Activated T-cell treated with anti-CD3 and anti-CD28 coated beads, Interleukin-2, amount 50 U/mL, for 4 hours (primary cell): ENCODE measurements at regions not wholly inside any gene's neighbourhood (a gene's known extent, or its start where the extent isn't known, plus 50 kb on each side); places are given as distances from the start of the nearest gene placed in this dataset.
"Not testable (repeated sequence)": the region's sequence is repeated elsewhere in the genome, so short reads cannot be mapped to it uniquely, and the experiment has no call there.

Source experiments
- ATAC-seq, 2 donors: fragments of 200-7000 bp; cut with Tn5 transposase; one replicate each; pipeline ENCODE4 v1.10.0; 2021
- DNase-seq: peaks from one replicate; pipeline ENCODE4 v3.0.0-alpha.2; 2020
- H3K27me3 Mint-ChIP-seq: one replicate; pipeline ENCODE4 v1.8.0; 2021; ENCODE audit warnings: low read depth, mixed read lengths
- H3K36me3 Mint-ChIP-seq: one replicate; pipeline ENCODE4 v1.8.0; 2022; ENCODE audit warnings: mixed read lengths; ENCODE audit not compliant: insufficient read depth
- H3K4me1 Mint-ChIP-seq: one replicate; pipeline ENCODE4 v1.8.0; 2021; ENCODE audit warnings: low read depth, mixed read lengths
- H3K4me3 Mint-ChIP-seq: one replicate; pipeline ENCODE4 v1.8.0; 2021; ENCODE audit warnings: mild to moderate bottlenecking, moderate library complexity, mixed read lengths
- H3K9me3 Mint-ChIP-seq: one replicate; pipeline ENCODE4 v1.8.0; 2021; ENCODE audit warnings: mixed read lengths

DNA sequence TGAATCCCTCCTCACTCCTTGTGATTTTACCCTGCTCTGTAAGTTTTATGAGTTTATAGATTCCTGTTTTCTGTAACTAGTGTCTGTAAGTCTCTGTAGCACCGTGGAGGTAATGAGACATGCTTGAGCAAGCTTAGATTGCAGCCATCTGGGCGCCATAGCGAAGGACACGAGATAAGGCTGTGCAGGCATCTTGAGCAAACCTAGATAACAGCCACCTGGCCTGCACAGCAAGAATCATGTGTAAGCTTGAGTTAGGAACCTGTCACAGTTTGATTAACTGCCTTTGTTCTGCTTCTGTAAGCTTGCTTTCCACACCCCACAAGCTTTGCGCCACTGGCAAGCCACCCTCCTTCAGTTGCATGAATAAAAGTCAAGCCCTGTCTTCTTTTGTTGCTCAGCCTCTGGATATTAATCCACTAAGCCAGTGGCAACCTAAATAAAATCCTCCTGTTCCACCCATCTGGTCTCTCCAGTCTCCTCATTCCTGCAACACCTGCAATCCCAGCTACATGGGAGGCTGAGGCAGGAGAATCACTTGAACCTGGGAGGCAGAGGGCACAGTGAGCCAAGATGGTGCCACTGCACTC lies 270.6 kb upstream of the RGPD4 start:
- Mint-ChIP-seq H3K27me3 (no peaks in the 10 kb centered on the region), H3K4me3 (no peak overlapping the region), H3K9me3 (peaks cover 12% of the 10 kb centered on the region), H3K4me1 (no peaks in the 10 kb centered on the region), H3K36me3 (no peaks in the 10 kb centered on the region)
- no peak for ATAC-seq
- no peak for DNase-seq

DNA sequence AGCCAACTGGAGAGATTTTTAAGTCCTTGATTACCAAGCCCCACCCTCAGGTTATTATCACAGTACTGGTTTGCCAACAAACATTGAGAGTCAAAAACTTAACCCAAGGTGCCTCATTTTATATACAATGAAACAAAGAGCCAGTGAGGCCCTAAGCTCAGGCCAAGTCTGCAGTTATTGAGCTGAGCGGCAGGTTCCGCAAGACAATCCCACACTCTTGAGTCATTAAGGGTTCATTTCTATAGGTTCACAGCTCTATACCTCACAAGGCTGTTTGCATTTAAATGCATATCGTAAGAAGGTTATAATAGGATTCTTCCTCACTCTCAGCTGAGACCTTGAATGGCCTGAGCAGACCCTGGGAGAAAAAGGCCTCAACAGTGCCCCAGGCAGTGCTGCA lies 268.4 kb upstream of the RGPD4 start:
- Mint-ChIP-seq H3K27me3 (no peaks in the 10 kb centered on the region), H3K4me1 (no peaks in the 10 kb centered on the region), H3K4me3 (no peak overlapping the region), H3K9me3 (peaks cover 12% of the 10 kb centered on the region), H3K36me3 (no peaks in the 10 kb centered on the region)
- ATAC-seq: no peak
- DNase-seq: no peak

DNA sequence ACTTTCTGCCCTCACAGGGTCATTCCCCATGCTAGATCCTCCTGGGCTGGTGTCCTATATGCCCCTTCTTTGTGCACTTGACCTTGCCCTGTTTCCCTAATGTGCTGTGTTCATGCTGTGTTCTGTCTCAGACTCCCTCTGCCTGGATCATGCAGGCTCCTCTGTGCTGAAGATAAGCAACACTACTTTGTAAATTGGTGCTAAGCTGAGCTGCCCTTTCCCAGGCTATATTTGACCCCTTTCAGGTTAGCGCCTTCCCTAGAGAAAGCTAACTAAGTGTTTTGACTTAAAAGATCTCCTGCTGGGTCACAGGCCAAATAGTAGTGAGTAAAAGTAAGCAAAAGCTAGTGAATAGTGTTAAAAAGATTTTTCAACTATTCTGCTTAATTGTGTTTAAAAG lies 257.2 kb upstream of the RGPD4 start:
- Mint-ChIP-seq H3K4me3 (no peak overlapping the region), H3K9me3 (peaks cover 5% of the 10 kb centered on the region), H3K27me3 (no peaks in the 10 kb centered on the region), H3K36me3 (no peaks in the 10 kb centered on the region), H3K4me1 (no peaks in the 10 kb centered on the region)
- DNase-seq: no peak
- ATAC-seq: no peak

DNA sequence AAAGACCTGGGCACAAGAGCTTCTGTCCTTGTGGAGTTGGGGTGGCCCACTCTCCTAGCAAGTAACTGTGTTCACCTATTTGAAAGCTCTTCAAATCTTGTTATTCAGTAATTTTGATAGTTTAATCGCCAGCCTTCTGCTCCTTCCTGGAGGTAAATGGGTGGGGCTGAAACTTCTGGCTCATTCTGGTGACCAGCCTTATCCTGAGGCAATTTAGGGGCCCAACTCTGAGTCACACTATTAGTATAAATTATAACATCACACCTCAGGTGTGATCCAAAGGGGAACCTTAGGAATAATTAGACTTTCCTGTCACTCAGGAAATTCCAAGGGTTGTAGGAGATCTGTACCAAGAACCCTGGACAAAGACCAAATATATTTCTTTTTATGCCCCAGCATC lies 255.8 kb upstream of the RGPD4 start:
- Mint-ChIP-seq H3K36me3 (no peaks in the 10 kb centered on the region), H3K9me3 (peaks cover 5% of the 10 kb centered on the region), H3K4me1 (no peaks in the 10 kb centered on the region), H3K4me3 (no peak overlapping the region), H3K27me3 (no peaks in the 10 kb centered on the region)
- DNase-seq (no peak), ATAC-seq (no peak)

DNA sequence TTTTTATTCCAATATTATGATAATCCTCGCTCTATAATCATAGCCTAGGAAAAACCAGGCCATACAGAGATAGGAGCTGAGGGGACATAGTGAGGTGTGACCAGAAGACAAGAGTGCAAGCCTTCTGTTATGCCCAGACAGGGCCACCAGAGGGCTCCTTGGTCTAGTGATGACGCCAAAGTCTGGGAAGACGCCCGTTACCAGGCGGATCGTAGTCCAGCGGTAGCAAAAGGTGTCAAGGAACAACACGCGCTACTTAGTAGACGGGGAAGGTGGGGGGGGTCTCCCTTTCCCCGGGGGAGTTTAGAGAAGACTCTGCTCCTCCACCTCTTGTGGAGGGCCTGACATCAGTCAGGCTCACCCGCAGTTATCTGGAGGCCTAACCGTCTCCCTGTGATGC lies 253.8 kb upstream of the RGPD4 start:
- H3K9me3 Mint-ChIP-seq, DNase-seq, H3K4me3 Mint-ChIP-seq, H3K4me1 Mint-ChIP-seq, H3K36me3 Mint-ChIP-seq, ATAC-seq, H3K27me3 Mint-ChIP-seq: not testable (repeated sequence)

DNA sequence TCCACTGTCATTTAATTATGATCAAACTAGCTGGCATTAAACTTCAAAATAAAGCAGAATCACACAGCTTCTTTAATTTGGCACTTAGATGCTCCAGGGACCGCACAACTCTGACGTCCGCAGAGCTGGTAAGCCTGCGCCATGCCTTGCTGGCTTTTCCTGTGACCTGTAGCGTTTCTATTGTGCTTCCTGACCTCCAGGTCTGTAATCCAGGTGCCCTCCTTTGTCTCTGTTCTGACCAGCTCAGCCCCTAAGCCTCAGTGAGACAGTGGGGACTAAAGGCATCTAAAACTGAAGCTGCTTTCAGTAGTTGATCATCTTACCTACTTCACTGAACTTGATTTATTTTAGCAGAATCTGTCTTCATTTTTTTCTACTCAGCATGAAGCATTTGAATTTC lies 249.7 kb upstream of the RGPD4 start:
- H3K9me3 Mint-ChIP-seq: no peaks in the 10 kb centered on the region
- DNase-seq (no peak), ATAC-seq (no peak)
- no peak overlapping the region for H3K4me3 Mint-ChIP-seq
- no peaks in the 10 kb centered on the region for H3K4me1 Mint-ChIP-seq
- no peaks in the 10 kb centered on the region for H3K36me3 Mint-ChIP-seq
- no peaks in the 10 kb centered on the region for H3K27me3 Mint-ChIP-seq

DNA sequence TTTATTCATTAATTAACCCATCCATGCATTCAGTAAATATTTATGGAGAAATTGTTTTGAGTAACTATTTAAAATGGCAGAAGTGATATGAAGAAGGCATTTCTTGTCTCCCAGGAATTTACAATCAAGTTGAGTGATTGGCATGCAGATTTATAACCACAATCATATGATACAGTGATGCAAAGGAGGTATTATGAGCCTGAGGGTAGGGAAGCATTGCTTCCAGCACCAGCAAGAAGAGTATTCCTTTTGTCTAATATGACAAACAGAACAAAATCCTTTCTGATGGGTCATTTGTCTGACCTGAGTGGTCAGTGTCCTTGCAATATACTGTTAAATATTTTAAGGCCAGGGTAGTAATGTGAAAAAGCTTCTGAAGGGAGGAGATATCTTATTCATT lies 244.2 kb upstream of the RGPD4 start:
- no peaks in the 10 kb centered on the region for H3K27me3 Mint-ChIP-seq
- H3K9me3 Mint-ChIP-seq: peaks cover 4% of the 10 kb centered on the region
- ATAC-seq (no peak), DNase-seq (no peak)
- no peaks in the 10 kb centered on the region for H3K4me1 Mint-ChIP-seq
- H3K4me3 Mint-ChIP-seq: no peak overlapping the region
- no peaks in the 10 kb centered on the region for H3K36me3 Mint-ChIP-seq

DNA sequence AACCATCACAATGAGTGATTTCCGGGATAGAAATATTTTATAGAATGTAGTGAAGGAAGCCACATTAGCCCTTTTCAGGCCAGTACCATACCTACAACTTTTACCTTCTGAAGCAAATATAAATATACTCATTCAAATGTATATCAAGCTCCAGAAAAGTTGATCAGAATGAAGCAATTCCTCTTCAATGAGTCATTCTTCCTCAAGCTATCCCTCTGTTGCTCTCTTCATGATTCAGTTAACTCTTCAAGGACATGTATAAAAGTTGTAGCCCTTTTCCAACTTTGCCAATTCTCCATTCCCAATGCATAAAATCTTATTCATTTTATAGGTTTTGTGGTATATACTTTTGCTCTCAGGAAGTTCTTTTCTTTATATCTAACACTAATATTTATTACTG lies 242.1 kb upstream of the RGPD4 start:
- Mint-ChIP-seq H3K9me3 (peaks cover 4% of the 10 kb centered on the region), H3K27me3 (no peaks in the 10 kb centered on the region), H3K4me1 (no peaks in the 10 kb centered on the region), H3K36me3 (no peaks in the 10 kb centered on the region), H3K4me3 (no peak overlapping the region)
- DNase-seq (no peak), ATAC-seq (no peak)

DNA sequence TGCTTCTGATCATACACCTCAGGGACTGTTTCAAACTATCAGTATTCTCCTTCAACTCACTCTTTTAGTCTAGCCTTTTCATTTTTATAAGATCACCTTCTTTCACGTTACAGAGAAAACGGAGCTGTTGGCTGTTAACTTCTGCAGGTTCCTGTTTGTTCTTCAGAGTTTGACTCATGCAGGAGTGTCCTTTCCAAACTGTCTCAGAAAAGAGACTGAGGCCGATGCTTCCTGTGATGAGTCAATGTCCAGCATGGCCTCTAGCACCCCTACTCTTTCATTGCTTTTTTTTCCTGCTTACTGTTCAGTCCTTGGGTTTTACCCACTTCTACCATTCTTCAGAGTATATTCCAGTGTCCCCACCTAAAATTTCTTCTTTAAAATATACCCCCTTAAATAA lies 240.8 kb upstream of the RGPD4 start:
- ATAC-seq (no peak), DNase-seq (no peak)
- Mint-ChIP-seq H3K27me3 (no peaks in the 10 kb centered on the region), H3K9me3 (peaks cover 4% of the 10 kb centered on the region), H3K4me1 (no peaks in the 10 kb centered on the region), H3K36me3 (no peaks in the 10 kb centered on the region), H3K4me3 (no peak overlapping the region)

DNA sequence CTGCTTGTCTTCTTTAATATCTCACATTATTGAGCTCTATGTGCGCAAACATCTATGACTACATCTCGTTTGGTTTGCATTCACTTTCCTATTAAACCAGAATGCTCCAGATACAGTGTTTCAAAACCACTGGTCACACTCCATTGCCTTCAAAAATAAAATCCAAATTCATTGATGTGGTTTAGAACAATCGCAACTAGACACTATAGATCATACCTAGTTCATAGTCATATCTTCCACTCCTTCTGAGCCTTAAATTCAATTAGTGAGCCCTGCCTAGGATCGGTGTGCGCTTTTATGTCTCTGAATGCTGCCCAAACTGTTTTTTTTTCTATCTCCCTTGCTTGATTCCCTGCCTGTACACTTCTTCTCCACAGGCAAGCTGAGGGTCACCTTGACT lies 238.5 kb upstream of the RGPD4 start:
- Mint-ChIP-seq H3K4me1 (no peaks in the 10 kb centered on the region), H3K4me3 (no peak overlapping the region), H3K9me3 (peaks cover 6% of the 10 kb centered on the region), H3K36me3 (no peaks in the 10 kb centered on the region), H3K27me3 (no peaks in the 10 kb centered on the region)
- DNase-seq (no peak), ATAC-seq (no peak)

DNA sequence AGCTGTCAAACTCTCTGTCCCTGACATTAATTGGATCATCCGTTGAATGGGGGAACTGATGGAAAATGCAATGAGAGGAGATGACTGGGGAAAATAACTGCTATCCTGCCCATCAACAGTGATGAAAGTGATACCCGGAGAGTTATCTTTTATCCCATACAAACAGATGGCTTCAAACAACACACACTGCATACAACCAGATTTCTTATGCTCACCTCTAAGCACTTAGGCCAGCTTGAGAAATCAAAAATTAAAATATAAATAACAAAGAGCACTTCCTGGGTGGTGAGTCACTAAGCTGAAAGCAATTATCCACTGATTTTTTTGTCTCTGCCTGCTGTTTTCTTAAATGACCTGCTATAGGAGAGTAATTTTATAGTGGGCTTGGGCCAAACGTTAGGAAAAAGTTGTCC lies 237.6 kb upstream of the RGPD4 start:
- Mint-ChIP-seq H3K4me1 (no peaks in the 10 kb centered on the region), H3K9me3 (peaks cover 7% of the 10 kb centered on the region), H3K4me3 (no peak overlapping the region), H3K36me3 (no peaks in the 10 kb centered on the region), H3K27me3 (no peaks in the 10 kb centered on the region)
- DNase-seq: no peak
- no peak for ATAC-seq

DNA sequence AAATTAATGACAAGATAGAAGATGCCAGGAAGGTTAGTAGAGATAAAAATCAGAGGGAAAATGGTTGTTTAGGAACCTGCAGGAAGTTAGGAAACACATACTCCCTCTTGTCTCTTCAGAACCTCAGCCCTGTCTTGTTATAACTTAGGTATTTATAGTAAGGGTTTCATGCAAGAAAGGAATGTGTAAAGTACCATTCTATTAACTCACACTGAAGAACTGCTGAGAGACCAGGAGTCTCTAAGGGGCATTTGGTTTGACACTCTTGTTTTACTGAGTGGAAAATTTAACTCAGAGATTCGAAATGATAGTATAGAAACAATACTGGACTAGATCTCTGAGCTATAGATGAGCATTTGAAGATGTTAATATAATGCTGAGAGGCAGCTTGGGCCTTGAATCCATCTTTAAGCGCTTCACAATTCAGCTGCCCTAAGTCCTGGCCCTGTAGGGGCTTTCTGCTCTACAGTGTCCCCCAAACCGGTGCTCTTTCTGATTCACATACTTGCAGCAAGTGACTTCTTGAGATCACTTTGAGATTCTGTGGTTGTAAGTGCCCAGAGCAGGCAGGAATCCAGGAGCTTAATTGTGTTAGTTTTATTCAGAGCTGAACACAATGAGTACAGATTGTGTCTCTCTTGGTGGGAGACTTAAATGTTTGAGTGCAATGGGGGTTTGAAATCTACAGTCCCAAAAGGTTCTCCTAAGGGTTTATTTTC lies 235.0 kb upstream of the RGPD4 start:
- H3K36me3 Mint-ChIP-seq: no peaks in the 10 kb centered on the region

DNA sequence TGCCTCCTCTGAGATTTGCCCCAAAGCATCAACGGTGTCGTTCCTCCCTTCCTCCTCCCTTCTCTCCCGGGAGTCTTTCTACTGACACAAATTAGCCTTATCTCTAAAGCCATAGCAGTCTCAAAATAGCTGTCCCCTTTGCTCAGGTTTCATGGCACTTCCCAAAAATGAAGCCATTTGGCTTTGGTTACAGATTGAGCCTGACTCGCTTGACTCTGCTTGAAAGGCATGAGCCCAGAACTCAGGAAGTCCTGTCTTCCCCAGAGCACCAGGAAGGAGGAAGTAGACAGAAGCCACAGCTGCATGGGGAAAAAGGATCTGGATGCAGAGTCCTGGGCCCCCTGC lies 234.4 kb upstream of the RGPD4 start:
- H3K36me3 Mint-ChIP-seq: no peaks in the 10 kb centered on the region
- no peak overlapping the region for H3K4me3 Mint-ChIP-seq
- no peaks in the 10 kb centered on the region for H3K27me3 Mint-ChIP-seq
- no peak for ATAC-seq
- DNase-seq: no peak
- no peaks in the 10 kb centered on the region for H3K4me1 Mint-ChIP-seq
- H3K9me3 Mint-ChIP-seq: peaks cover 3% of the 10 kb centered on the region

More for the DNA sequence above, 235.0 kb upstream of the RGPD4 start:
- no peak for ATAC-seq
- Mint-ChIP-seq H3K27me3 (no peaks in the 10 kb centered on the region), H3K4me1 (no peaks in the 10 kb centered on the region), H3K4me3 (no peak overlapping the region), H3K9me3 (peaks cover 3% of the 10 kb centered on the region)
- no peak for DNase-seq

DNA sequence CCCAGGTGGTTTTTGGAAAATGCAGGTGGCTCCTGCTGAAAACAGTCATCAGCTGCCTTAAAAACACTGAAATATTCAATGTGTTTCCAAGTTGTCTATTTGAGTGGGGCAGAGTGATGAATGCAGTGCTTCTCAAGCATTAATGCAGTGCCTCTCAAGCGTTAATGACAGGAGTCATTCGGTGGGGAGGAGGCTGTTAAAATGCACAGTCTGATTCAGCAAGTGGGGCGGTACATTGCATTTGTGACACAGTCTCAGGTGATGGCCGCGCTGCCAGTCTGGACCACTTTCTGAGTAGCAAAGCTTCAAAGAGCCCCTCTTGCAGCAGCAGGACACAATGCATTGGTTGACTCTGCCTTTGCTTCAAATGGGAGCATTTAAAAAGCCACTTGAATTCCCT lies 231.4 kb upstream of the RGPD4 start:
- DNase-seq (no peak), ATAC-seq (no peak)
- Mint-ChIP-seq H3K9me3 (peaks cover 3% of the 10 kb centered on the region), H3K4me3 (no peak overlapping the region), H3K27me3 (no peaks in the 10 kb centered on the region), H3K36me3 (no peaks in the 10 kb centered on the region), H3K4me1 (no peaks in the 10 kb centered on the region)

DNA sequence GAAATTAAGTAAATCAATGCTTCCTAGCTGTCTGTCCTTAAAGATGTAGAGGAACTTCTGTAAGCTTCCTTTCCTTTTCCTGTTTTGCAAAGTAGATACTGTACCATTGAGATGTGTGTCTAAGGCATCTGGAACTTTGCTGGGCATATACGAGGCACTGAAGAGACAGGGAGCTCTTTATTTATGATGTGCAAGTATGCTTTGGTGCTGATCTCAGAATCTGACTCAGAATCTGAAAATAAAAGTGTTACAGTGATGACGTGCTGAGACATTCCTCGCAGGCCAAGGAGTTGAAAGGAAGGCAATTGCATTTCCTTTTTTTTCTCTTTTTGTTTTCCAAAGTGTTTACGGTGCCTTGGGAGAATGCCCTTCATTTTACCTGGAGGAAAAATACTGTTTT lies 230.9 kb upstream of the RGPD4 start:
- no peak for ATAC-seq
- Mint-ChIP-seq H3K4me3 (no peak overlapping the region), H3K9me3 (peaks cover 3% of the 10 kb centered on the region), H3K27me3 (no peaks in the 10 kb centered on the region), H3K36me3 (no peaks in the 10 kb centered on the region), H3K4me1 (no peaks in the 10 kb centered on the region)
- no peak for DNase-seq
